Superior temporal gyrus (tissue), 1 donor: ENCODE measurements at regions not wholly inside any gene's neighbourhood (a gene's known extent, or its start where the extent isn't known, plus 50 kb on each side); places are given as distances from the start of the nearest gene placed in this dataset.
"Not testable (repeated sequence)": the region's sequence is repeated elsewhere in the genome, so short reads cannot be mapped to it uniquely, and the experiment has no call there.

ENCODE experiments used
- DNase-seq: peaks from one replicate; pipeline ENCODE4 v3.0.0-alpha.2; 2016; ENCODE audit errors: extremely low spot score

DNA sequence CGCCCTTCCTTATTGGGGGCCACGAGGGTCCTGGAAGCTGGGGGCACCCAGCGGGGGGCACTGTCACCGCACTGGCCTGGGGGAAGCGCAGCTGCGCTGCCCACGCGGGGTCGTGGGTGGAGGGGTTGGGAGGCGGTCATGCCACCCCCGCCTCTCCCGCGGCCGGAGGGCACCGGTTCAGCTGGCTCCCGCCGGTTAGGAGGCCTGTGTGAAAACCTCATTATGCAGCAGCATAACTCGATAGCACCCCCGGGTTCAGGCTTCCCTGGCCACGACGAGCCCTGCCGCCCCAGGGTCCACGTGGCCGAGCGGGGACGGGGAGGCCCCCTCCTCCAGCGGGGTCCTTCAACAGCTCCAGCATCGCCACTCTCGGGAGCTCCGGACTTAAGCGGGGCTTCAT, 91.2 kb upstream of the ERCC6L2 start:
- no peak for DNase-seq

DNA sequence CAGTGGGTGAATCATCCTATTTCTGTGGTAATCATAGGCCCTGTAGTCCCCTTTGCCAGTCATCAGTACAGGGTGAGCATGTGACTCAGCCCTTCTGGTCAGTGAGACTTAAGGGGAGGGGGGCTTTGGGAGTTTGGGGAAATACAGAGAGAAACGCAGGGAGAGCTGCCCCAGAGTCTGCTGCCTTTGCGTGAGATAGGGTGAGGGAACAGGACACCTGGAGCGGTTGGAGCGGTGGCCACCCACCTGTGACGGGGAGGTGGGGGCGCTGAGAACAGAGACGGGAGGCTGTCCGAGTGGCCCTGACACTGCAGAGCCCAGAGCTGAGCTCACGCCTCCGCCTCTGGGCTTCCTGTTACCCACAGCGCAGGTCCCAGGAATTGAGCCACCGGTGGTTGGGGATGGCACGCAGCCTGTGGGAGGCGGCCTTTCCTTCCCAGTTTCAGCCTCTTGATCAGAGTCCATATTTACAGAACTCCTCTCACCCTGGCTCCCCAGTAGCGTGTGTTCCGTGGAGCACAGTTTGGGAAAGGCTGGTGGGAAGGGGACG, 92.0 kb upstream of the ERCC6L2 start:
- DNase-seq, result no peak

DNA sequence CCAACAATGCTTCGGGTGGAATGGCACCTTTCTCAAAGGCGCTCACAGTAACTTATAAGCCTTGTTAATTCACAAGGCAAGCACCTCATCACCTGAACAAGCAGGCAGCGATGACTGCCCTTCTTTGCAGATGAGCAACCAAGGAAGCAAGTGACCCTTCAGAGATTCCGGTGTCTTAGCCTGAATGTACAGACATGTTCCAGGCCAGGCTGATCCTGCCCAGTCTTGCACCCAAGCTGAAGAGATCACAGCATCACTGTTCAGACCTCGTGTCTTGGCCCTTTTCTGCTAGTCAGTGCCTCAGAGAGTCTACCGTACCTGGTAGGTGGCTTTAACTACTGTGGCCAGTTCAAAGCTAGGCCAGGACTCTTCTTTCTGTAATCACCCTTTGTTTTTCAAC, 94.7 kb upstream of the ERCC6L2 start:
- no peak for DNase-seq

DNA sequence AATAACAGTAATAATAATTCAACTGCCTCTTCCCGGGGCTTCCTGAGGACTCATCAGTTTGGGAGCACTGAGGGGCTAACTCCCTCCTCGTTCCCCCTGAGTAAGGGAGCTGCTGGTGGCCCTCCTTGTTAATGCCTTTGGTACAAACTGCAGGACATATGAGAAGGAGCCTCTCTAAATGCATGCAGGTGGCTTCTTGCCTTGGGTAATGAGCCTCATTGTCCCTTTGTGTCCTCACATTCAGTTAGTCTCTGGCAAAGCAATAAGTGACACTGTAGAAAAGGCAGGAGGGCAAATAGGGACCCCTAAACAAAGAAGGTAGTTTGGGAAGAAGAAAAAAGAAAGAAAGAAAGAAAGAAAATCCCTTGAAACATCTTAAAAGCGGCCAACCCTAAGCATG, 95.4 kb upstream of the ERCC6L2 start:
- no peak for DNase-seq

DNA sequence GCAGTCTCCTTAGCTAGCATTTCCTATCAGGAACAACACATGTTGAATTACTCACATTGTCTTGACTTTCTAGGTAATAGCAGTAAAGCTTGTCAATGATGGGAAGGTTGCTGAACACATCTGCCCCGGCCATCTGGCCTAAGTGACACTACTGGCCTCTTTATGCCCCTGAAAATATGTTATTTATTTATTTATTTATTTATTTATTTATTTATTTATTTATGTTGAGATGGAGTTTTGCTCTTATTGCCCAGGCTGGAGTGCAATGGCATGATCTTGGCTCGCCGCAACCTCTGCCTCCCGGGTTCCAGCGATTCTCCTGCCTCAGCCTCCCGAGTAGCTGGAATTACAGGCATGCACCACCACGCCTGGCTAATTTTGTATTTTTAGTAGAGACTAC, 95.9 kb upstream of the ERCC6L2 start:
- DNase-seq, result not testable (repeated sequence)

DNA sequence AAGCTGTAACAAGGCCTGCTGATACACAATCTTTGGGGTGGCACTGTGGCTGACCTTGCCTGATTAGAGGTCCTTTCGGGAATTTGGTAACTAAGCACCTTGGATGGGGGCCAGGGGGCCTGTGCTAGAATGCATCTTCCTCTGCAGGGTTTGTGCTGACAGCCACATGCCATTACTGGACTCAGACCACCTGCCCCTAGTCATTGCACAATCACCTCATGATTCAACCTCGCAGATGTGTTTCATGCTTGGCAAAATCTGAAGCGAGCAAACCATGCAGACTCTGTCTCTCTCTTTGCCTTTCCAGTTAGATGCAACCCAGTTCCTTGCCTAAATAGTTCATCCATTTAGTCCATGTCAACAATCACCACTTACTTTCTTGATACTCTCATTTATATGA, 96.5 kb upstream of the ERCC6L2 start:
- DNase-seq, result no peak

DNA sequence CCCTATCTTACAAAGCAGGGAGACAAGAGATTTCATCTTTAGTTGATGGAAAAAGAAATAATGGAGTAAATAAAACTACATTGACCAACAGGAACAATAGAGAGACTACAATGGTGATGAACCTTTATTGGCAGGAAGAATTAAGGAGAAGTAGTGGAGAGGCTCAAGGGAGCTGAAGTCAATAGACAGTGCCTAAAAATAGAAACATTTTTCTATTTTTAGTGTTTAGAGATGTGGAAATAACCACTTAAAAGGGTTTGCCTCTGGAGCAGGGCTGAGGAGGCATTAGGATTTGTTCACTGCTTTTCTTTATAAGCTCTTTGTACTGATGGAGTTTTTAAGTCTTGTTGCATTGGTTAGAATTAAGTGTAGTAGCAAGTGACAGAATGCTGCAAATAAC, 98.4 kb upstream of the ERCC6L2 start:
- no peak for DNase-seq

DNA sequence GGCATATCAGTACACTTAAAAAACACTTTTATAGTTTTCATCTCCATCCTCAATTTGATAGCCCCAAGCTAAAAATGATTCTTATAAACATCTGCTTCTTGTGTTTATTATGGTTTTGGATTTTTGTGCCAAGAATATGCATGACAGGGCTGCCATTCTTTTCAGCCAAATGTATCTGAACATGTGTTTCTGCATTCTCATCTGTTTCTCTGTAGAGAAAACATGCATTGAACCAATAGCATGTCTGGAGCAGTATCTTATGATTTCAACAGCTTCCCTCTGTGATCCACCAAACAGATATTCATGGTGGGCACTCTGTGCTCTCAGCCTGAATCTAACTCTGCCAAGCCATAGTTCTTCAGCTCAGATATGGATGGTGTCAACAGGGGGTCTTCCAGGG, 99.3 kb upstream of the ERCC6L2 start:
- DNase-seq, result no peak

DNA sequence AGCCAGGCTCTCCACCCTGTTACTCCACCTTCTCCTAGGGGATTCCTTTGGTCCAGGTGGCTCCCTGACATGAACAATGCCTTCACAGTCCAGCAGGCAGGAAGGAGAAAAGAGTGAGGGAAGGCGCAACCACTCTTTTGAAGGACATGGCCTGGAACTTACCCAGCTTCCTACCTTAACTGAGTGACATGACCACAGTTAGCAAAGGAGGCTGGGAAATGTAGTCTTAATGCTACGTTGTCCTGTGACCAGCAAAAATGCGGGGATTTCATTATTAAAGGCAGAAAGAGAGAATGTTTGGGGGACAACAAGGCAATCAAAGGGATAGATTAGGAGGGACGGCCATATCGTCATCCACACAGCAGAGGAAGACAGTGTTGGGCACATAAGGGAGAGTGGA, 100.3 kb upstream of the ERCC6L2 start:
- no peak for DNase-seq

DNA sequence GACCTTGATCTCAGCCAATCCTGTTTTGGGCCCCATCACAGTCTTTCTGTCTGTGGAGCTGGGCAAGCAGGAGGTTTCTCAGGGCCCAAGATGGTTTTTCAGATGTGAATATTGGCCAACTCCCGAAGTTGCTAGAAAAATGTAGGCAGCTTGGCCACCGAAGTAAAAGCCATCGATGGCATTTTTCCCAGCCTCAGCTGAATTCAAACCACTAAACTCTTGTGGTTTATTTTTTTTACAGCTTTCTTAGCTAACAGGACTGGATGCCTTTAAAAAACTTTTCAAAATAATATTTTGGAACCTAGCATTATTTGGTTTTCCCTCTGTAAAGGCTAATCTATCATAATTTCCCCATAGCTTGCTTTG, 102.5 kb upstream of the ERCC6L2 start:
- DNase-seq, result no peak

DNA sequence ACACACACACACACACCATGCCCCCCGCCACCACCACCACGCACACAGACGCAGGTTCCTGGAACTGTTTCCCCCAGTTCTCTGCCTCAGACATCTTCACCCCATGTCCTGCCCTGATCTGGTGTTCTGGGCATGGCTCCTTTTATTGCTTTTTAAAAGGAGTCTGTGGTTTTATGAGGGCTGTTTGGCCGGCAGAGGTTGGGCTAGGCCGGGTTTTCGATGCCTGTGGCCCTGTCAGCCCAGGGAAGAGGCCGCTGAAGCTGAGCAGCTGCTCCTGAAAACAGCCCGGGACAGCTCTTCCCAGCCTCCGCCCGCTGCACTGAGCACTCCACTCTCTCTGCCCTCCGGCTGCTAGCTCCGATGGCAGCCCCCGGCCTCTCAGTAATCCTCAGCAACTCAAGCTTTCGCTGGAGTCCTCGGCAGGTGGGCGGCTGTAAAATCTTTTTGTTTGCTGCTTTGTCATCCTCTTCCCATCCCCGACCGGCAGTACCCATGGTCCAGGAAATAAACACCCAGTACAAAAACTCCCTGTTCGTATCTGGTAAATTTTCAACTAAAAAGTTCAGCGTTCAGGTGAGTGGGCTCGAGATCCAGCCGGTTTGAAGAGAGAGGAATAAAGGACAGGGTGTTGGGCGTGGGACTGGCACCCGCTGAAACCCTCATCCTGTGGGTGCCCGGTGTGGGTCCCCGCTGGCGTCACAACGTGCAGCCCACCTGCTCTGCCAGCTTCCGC, 103.0 kb upstream of the ERCC6L2 start:
- no peak for DNase-seq

DNA sequence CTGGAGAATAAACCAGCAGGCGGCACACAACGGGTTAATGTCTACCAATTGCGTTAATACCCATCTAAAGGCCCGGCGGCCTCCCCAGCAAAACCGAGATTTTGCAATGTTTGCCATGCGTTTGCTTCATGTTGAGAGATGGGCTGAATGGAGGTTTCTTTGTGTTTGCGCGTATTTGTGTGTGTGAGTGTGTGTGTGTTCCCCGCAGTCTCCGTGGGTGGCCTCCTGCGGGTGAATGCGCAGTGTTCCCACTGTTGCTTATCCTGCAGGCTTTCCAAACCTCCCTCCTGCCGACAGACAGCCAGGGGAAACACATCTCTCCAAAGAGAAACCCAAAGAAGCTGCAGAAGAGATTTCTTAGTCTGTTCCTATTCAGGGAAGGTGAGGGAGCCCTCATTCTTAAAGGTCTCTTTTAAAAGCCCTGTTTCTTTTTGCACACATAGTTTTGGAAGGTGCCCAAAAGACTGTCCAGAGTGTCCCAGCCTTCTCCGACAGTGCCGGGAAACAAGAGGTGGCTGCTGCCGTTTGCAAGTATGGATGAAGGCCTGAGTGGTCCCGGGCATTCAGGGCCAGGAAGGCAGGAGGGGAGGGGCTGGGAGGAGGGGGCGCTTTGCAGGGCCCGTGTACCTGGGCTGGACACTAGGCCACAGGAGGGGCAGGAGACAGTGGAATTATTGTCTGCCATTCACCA, 103.8 kb upstream of the ERCC6L2 start:
- DNase-seq, result peak; percentile 29

DNA sequence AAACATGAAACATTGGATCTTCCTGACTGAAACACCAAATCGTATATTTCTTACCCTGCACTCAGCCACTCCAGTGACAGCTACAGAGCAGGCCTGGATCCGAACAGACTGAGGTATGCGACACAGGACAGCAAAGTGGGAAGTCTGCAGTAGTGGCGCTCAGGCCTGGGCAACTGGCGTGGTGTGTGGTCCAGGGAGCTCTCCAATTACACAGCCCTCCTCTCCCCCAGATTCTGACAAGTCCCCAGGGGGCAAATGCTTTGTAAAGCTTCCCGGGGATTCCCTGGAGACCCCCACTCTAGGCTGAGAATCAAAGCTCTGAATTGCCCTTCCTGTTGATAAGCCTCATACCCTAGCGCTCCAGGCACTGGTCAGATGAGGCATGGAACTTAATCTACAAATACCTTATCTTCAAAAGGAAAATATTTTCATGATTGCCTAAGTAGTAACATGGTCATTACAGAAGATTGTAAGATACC, 104.8 kb upstream of the ERCC6L2 start:
- no peak for DNase-seq

DNA sequence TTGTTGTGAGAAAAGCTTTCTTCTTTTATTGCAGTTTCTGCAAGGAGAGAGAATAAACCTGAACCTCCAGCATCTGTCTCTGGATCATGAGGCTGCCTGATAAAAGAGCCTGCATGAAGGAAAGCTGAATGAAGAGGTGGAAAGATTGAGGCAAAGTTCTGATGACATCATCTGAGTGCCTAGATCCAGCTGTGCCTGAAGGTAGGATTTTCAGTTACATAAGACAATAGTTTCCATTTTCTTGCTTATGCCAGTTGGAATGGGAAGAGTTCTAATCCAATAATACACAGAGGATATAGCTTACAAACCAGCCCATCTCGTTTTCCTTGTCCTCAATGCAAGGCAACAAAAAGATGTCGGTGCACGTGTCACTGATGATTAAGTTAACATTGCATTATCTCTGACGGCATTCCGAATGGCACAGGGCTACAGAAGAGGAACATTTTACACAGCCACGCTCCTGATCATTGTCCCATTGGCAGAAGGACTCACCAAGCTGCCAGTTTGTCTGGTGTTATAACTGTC, 105.5 kb upstream of the ERCC6L2 start:
- no peak for DNase-seq

DNA sequence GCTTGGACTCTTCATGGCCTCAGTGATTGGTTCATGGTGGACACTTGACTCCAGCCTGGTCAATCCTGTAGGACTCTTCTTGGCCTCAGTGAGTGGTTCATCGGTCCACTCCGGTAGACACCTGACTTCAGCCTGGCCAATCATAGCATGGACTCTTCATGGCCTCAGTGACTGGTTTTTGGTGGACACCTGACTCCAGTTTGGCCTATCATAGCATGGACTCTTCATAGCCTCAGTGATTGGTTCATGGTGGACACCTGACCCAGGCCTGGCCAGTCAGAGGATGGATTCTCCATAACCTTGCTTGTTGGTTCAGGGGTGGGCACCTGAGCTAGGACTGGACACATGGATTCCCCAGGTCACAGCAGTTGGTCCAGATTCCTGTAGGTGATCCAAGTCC, 106.0 kb upstream of the ERCC6L2 start:
- no peak for DNase-seq

DNA sequence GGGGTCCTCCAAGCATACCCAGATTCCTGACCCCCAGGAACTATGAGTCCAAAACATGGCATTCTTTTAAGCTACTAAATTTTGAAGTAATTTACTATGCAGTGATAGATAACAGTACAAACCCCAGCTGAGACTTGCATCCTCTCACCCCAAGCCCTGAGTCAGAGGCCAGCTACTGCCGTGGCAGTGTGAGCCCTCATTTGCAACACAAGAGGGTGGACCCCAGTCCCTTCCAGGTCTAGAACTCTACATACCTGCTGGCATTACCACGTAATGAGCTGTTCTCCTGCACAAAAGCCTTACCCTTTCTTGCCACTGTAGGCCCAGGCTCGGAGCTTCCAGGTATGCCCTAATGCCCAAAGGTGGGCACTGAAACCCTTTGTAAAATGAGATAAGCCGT, 108.6 kb upstream of the ERCC6L2 start:
- DNase-seq, result no peak

DNA sequence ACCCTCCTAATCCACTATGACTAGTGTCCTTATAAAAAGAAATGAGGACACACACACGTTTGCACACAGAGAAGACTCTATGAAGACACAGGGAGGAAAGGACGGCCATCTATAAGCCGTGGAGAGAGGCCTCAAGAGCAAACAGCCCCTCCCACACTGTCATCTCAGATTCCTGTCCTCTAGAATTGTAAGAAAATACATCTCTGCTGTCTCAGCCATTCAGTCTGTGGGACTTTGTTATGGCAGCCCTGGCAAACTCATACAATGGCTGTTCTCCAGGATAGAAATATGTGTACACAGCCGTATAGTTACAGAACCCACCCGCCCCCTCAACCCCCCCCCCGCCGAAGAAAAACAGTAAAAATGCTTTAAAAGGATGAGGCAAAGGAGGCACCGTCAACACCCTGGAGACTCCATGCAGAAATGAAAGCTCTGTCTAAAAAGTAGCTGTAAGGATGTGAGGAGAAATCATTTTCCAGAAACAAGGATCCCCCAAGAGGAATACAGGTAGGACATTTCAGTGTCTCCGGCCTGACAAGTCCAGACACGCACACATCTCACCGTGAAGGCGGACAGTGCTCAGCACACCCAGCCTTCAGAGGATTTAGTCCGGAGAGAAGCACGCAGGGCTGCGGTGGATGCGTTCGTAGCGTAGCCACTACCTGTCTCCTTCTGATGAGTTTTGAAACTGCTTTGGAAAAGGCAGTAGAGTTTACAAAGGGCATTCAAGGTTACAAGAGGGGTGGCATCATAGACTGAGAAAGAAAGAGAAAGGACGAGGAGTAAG, 110.8 kb upstream of the ERCC6L2 start:
- DNase-seq, result no peak

DNA sequence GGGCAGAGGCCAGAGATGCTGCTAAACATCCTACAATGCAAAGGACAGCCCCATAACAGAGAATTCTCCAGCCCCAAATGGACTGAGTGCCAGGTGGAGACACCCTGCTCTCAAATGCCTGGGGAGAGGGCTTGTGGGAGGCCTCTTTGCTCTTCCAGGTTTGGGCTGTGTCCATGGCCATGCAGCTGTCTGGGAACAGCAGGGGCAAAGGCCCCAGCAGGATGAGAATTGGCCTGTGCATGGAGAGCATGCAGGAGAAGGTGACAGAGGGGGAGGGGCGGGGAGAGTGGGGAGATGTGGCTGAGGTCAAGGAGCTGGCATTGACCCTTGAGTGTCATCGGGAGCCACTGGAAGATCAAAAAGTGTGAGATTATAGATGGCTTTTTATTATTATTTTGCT, 111.5 kb upstream of the ERCC6L2 start:
- DNase-seq, result no peak

DNA sequence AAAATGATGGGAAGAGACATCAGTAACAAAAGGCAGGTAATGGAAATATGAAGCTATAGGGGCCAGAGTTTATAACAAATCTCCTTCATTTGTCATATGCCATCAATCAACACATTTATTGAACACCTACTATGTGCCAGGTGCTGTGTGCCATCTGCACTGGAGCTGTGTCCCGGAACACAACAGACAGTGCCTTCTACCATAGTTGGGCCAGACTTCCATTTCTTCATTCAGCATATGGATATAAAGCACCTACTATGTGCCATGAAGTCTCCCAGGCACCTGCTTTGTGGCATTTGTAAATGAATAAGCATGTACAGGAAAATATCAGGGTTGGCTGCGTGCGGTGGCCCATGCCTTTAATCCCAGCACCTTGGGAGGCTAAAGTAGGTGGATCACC, 112.5 kb upstream of the ERCC6L2 start:
- DNase-seq, result no peak

DNA sequence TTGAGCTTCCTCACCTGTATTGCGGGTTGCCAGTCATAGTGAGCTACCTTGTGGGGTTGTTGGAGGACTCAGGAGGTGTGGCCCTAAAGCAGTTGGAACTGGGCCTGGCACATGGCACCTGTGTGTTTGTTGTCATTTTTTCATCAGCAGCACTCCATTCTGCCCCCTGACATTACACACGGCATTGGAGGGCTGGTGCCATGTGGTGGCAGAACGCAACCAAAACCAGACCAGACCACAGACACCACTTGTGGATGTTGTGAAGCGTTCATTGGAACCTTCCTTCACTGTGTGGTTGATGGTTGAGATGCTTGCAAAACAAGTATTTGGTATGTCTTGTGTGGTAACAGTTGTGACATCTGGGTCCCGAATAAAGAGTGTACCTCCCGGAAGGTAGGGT, 113.2 kb upstream of the ERCC6L2 start:
- DNase-seq, result no peak

DNA sequence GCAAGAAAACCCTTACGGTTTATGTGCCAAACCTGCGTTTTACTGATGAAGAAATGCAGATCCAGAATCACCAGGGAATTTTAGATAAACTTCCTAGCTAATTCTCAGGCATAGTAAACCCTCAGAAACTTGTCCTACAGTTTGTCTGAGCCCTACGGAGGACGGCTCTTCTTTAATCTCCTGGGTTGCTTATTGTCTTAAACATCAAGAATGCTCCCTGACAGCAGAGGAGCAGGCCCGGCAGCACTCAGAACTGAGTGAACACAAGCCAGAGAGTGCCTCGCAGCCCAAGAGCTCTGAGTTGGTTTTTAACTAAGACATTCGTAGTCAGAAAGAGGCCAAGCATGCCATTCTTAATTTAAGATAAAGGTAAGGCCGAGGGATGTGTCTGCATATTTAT, 114.7 kb upstream of the ERCC6L2 start:
- no peak for DNase-seq

DNA sequence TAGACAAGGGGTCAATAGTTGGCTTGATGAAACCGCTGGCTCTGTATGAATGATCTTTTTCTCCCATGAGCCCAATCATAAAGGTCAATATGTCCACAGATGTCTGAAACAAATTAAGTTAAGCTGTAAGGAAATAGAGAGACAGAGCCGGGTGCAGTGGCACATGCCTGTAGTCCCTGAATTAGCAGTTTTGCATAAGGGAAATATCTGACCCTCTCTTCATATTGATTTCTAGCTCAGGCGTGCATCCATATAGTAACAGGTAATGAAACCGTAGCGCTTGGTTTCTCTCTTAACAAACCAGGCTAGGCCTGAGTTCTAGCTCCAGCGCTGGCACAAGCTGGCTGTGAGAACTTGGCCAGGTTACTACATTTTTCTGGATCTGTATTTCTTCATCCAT, 118.1 kb upstream of the ERCC6L2 start:
- DNase-seq, result no peak
